ENCODE measurements at regions not wholly inside any gene's neighbourhood (a gene's known extent, or its start where the extent isn't known, plus 50 kb on each side); places are given as distances from the start of the nearest gene placed in this dataset.

DNA sequence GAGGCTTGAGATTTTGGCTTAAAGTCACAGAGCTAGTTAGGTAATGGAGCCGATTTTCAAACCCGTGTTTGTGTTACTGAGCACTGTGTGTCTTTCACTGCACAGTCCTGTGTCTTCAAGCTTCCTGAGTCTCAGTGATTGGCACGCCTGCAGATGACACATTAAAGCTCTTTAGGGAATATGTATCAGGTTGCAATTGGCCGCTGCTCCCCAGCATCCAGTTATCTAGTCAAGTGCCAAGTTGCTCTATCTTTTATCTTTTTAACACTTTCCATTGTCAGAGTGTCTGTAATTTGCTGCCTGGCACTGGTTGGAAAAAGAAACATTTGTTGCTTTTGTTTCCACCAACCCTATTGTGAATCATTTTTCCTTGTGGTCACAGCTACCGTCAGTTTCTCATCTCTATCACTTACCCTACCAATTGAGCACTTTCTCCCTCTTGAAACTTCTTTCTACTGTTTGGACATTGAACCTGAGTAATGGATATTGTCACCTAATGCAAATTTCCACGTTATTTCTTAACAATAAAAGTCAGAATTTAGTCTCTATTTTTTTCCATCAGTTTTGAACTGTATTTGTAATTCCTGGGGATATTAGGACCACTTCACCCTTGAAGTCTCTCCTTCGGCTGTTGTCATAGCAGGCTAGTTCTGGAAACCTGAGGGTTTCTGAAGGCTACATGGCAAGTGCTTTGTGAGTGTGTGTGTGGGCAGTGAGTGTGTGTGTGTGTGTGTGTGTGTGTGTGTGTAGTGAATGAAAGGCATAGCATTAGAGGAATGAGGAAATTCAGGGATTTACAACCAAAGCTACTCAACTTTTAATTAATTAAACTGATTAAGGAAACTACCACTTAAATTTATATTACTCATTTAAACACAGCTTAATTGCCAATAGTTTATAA lies 274.3 kb downstream of the ISL1 start:
- DNase-seq, result no peak
- Histone ChIP-seq H4K20me1 (ENCODE audit: insufficient read depth, low read length) (no peaks in the 10 kb centered on the region), H3K27me3 (ENCODE audit: control insufficient read depth, insufficient read depth, low read length) (no peaks in the 10 kb centered on the region), H2AK9ac (replicated peaks; ENCODE audit: low read depth, low read length, poor library complexity) (no peak overlapping the region), H2AFZ (replicated peaks; ENCODE audit: low read length, poor library complexity) (no peak overlapping the region), H3K14ac (replicated peaks; ENCODE audit: low read depth, low read length) (no peak overlapping the region), H3K4me2 (ENCODE audit: low read depth, low read length) (no peak overlapping the region), H3K36me3 (ENCODE audit: control insufficient read depth, insufficient read depth, low read length) (no peaks in the 10 kb centered on the region), H3K79me1 (ENCODE audit: low read depth in 1 of 2, low read length in 2 of 2) (no peaks in the 10 kb centered on the region), H3K4ac (ENCODE audit: low read depth, low read length) (no peak overlapping the region), H2AK5ac (ENCODE audit: low read depth, low read length) (no peak overlapping the region), H3K9ac (ENCODE audit: low read depth, low read length) (no peak overlapping the region), H3K4me1 (ENCODE audit: control insufficient read depth, insufficient read depth, low read length) (no peaks in the 10 kb centered on the region), H3K9me3 (ENCODE audit: control insufficient read depth, insufficient read depth, low read length) (no peaks in the 10 kb centered on the region), H3K4me3 (ENCODE audit: insufficient read depth, low read depth, low read length) (no peak overlapping the region), H3K18ac (ENCODE audit: low read depth, low read length) (no peak overlapping the region), H2BK5ac (ENCODE audit: low read depth, low read length, poor library complexity, severe bottlenecking) (no peak overlapping the region), H2BK20ac (ENCODE audit: low read depth, low read length) (no peak overlapping the region), H2BK15ac (ENCODE audit: low read depth, low read length) (no peak overlapping the region), H4K91ac (ENCODE audit: insufficient read depth, low read depth, low read length) (no peak overlapping the region), H3K56ac (ENCODE audit: extremely low read depth, insufficient read depth, low read length) (no peak overlapping the region), H3K27ac (ENCODE audit: insufficient read depth, low read length) (no peak overlapping the region), H2BK120ac (ENCODE audit: low read depth, low read length) (no peak overlapping the region), H3K23ac (ENCODE audit: low read depth, low read length) (no peak overlapping the region), H4K5ac (ENCODE audit: low read depth, low read length) (no peak overlapping the region), H4K8ac (ENCODE audit: low read depth in 2 of 2, low read length in 2 of 2) (no peak overlapping the region), H3K9me1 (ENCODE audit: insufficient read depth, low read length) (no peaks in the 10 kb centered on the region)
- ChIA-PET CTCF (no interaction called here), POLR2A (ENCODE audit: unreplicated experiment) (no interaction called here)
- ATAC-seq (ENCODE audit: low read depth), result no peak
- intact Hi-C loops (cut with micrococcal nuclease), result no loop called here
- dilution Hi-C loops (cut with HindIII; ENCODE audit: low sequenced_read_pairs, unreplicated experiment), result no loop called here
- in situ Hi-C loops (cut with MboI; ENCODE audit: low sequenced_read_pairs), result no loop called here
- TF ChIP-seq, protein P1, sequence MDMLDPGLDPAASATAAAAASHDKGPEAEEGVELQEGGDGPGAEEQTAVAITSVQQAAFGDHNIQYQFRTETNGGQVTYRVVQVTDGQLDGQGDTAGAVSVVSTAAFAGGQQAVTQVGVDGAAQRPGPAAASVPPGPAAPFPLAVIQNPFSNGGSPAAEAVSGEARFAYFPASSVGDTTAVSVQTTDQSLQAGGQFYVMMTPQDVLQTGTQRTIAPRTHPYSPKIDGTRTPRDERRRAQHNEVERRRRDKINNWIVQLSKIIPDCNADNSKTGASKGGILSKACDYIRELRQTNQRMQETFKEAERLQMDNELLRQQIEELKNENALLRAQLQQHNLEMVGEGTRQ (IDR thresholded peaks at IDR 0.05; ENCODE audit: low read depth, low read length), result no peak
- TF ChIP-seq MAFK (IDR thresholded peaks at IDR 0.05; ENCODE audit: low read depth, low read length), result no peak
- TF ChIP-seq BHLHE40 (IDR thresholded peaks at IDR 0.05; ENCODE audit: low read depth, low read length), result no peak
- no peak for TF ChIP-seq NFE2L2 (IDR thresholded peaks at IDR 0.05; ENCODE audit: low read depth, low read length)
- TF ChIP-seq MXI1 (IDR thresholded peaks at IDR 0.05; ENCODE audit: borderline replicate concordance, low read depth, low read length), result no peak
- TF ChIP-seq, protein P2, sequence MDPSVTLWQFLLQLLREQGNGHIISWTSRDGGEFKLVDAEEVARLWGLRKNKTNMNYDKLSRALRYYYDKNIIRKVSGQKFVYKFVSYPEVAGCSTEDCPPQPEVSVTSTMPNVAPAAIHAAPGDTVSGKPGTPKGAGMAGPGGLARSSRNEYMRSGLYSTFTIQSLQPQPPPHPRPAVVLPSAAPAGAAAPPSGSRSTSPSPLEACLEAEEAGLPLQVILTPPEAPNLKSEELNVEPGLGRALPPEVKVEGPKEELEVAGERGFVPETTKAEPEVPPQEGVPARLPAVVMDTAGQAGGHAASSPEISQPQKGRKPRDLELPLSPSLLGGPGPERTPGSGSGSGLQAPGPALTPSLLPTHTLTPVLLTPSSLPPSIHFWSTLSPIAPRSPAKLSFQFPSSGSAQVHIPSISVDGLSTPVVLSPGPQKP (IDR thresholded peaks at IDR 0.05; ENCODE audit: borderline replicate concordance, low read depth, low read length), result no peak
- TF ChIP-seq RCOR1 (IDR thresholded peaks at IDR 0.05; ENCODE audit: insufficient replicate concordance, low read length), result no peak
- TF ChIP-seq RFX5 (IDR thresholded peaks at IDR 0.05; ENCODE audit: low read depth, low read length), result no peak
- TF ChIP-seq SMC3 (IDR thresholded peaks at IDR 0.05; ENCODE audit: low read depth, low read length), result no peak
- no peak for TF ChIP-seq CHD1 (IDR thresholded peaks at IDR 0.05; ENCODE audit: low read depth, low read length)
- TF ChIP-seq FOS (IDR thresholded peaks at IDR 0.05; ENCODE audit: low read depth, low read length), result no peak
- no peak for TF ChIP-seq MAZ (IDR thresholded peaks at IDR 0.05; ENCODE audit: borderline replicate concordance, low read depth, low read length)
- TF ChIP-seq POLR2A (IDR thresholded peaks at IDR 0.05; ENCODE audit: low read depth, low read length), result no peak
- no peak for TF ChIP-seq CEBPB (IDR thresholded peaks at IDR 0.05; ENCODE audit: low read depth, low read length)
- TF ChIP-seq, protein P3, sequence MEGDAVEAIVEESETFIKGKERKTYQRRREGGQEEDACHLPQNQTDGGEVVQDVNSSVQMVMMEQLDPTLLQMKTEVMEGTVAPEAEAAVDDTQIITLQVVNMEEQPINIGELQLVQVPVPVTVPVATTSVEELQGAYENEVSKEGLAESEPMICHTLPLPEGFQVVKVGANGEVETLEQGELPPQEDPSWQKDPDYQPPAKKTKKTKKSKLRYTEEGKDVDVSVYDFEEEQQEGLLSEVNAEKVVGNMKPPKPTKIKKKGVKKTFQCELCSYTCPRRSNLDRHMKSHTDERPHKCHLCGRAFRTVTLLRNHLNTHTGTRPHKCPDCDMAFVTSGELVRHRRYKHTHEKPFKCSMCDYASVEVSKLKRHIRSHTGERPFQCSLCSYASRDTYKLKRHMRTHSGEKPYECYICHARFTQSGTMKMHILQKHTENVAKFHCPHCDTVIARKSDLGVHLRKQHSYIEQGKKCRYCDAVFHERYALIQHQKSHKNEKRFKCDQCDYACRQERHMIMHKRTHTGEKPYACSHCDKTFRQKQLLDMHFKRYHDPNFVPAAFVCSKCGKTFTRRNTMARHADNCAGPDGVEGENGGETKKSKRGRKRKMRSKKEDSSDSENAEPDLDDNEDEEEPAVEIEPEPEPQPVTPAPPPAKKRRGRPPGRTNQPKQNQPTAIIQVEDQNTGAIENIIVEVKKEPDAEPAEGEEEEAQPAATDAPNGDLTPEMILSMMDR (conservative IDR thresholded peaks at IDR 0.05; ENCODE audit: low read depth, low read length), result no peak
- no peak for TF ChIP-seq RAD21 (IDR thresholded peaks at IDR 0.05; ENCODE audit: low read length)
- no TSS peak for BruUV-seq (replicated peaks)
- WGBS, 2 experiments (ENCODE audit: extremely low coverage in 2 of 2, insufficient read length in 1 of 2), result no CpG with 5 or more reads among the region's 7 CpGs
